Mesendoderm (in vitro differentiated cells): ENCODE measurements at regions not wholly inside any gene's neighbourhood (a gene's known extent, or its start where the extent isn't known, plus 50 kb on each side); places are given as distances from the start of the nearest gene placed in this dataset.

Source experiments
- DNase-seq: peaks from one replicate; pipeline ENCODE4 v3.0.0; 2013
- H2AK5ac ChIP-seq: 2 replicates; pipeline ENCODE4 v1.6.1; 2013; ENCODE audit warnings: low read length, inconsistent platforms
- H2BK120ac ChIP-seq: 2 replicates; pipeline ENCODE4 v1.6.1; 2013; ENCODE audit warnings: low read depth, mild to moderate bottlenecking, low read length, moderate library complexity, mixed read lengths
- H2BK15ac ChIP-seq: replicated peaks from 2 replicates; pipeline ENCODE4 v1.6.1; 2013; ENCODE audit warnings: low read depth, mild to moderate bottlenecking, moderate library complexity
- H2BK5ac ChIP-seq: 2 replicates; pipeline ENCODE4 v1.6.1; 2013; ENCODE audit warnings: low read length, inconsistent platforms
- H3K18ac ChIP-seq: 2 replicates; pipeline ENCODE4 v1.6.1; 2013; ENCODE audit warnings: mild to moderate bottlenecking, low read length, mixed read lengths
- H3K23ac ChIP-seq: one replicate; pipeline ENCODE4 v1.6.1; 2013; ENCODE audit warnings: low read length
- H3K27ac ChIP-seq: 2 replicates; pipeline ENCODE4 v1.5.1; 2013; ENCODE audit warnings: low read depth, mild to moderate bottlenecking, inconsistent platforms, low read length, moderate library complexity
- H3K27me3 ChIP-seq: 2 replicates; pipeline ENCODE4 v1.6.1; 2013; ENCODE audit warnings: low read length, control low read depth, mild to moderate bottlenecking, inconsistent platforms; ENCODE audit not compliant: insufficient read depth, poor library complexity
- H3K36me3 ChIP-seq: 2 replicates; pipeline ENCODE4 v1.6.1; 2013; ENCODE audit warnings: low read length, inconsistent platforms; ENCODE audit not compliant: control insufficient read depth, insufficient read depth
- H3K4ac ChIP-seq: one replicate; pipeline ENCODE4 v1.6.1; 2013; ENCODE audit warnings: low read depth, mild to moderate bottlenecking, low read length, moderate library complexity
- H3K4me1 ChIP-seq: 2 replicates; pipeline ENCODE4 v1.6.1; 2013; ENCODE audit warnings: low read depth, low read length, inconsistent platforms; ENCODE audit not compliant: control insufficient read depth
- H3K4me2 ChIP-seq: 2 replicates; pipeline ENCODE4 v1.6.1; 2013; ENCODE audit warnings: low read length
- H3K4me3 ChIP-seq: 2 replicates; pipeline ENCODE4 v1.5.1; 2013; ENCODE audit warnings: mild to moderate bottlenecking, low read length
- H3K56ac ChIP-seq: one replicate; pipeline ENCODE4 v1.6.1; 2013; ENCODE audit warnings: low read length
- H3K79me1 ChIP-seq: 2 replicates; pipeline ENCODE4 v1.6.1; 2013; ENCODE audit warnings: low read length, inconsistent platforms
- H3K79me2 ChIP-seq: 2 replicates; pipeline ENCODE4 v1.6.1; 2013; ENCODE audit warnings: mild to moderate bottlenecking, low read length; ENCODE audit not compliant: control insufficient read depth, insufficient read depth
- H3K9ac ChIP-seq: 2 replicates; pipeline ENCODE4 v1.6.1; 2013; ENCODE audit warnings: low read length, inconsistent platforms
- H4K5ac ChIP-seq: one replicate; pipeline ENCODE4 v1.6.1; 2013; ENCODE audit warnings: low read length
- H4K8ac ChIP-seq: one replicate; pipeline ENCODE4 v1.6.1; 2013; ENCODE audit warnings: low read depth, mild to moderate bottlenecking, control low read depth, low read length, moderate library complexity
- WGBS: extraction: QIAGEN DNeasy Blood & Tissue Kit; methylation state at CpG from one replicate; pipeline ENCODE4 v1.1.7; 2013; ENCODE audit warnings: low lambda C conversion rate, missing lambda C conversion rate; ENCODE audit not compliant: insufficient coverage; ENCODE audit errors: extremely low coverage; 5-methylcytosine and 5-hydroxymethylcytosine counted together

DNA sequence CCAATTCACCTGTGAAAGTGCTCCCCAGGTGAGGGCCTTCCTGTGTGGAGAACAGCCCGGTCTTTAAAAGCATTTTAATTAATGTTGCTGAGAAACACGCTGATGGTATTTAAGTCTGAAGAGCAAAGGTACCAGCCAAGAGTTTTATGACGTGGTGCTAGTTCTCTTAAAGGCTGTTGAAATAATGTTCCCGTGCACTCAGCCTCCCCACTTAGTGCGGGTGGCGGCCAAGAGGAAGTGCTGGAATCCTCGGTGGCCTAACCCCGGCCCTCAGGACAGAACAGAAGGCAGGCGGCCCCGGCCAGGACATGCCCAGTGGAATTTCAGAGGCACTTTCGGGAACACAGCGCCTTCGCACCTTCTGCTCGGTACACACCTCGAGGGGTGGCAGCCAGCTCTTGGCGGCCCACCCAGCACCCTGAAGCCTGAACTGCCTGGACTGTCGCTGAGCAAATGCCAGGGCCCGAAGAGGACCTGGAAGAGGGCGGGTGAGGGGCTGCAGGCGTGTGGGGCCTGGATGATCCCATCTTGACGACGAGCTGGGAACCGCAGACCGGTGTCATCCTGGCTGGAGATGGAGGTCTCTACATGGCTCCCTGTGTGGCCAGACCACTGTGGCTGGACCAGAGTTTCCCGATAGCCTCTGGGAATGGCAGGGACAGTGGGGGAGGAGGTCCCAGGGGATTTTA, 142.9 kb downstream of the ASB1 start:
- Histone ChIP-seq H3K56ac (no peak overlapping the region), H3K79me1 (no peaks in the 10 kb centered on the region), H4K8ac (no peak overlapping the region), H3K9ac (no peak overlapping the region), H2BK15ac (no peak overlapping the region), H3K27me3 (no peaks in the 10 kb centered on the region), H3K4me1 (no peaks in the 10 kb centered on the region), H2BK5ac (no peak overlapping the region), H4K5ac (no peak overlapping the region), H3K79me2 (no peaks in the 10 kb centered on the region), H2AK5ac (no peak overlapping the region), H3K4me2 (no peak overlapping the region), H3K23ac (no peak overlapping the region), H3K4me3 (no peak overlapping the region), H3K4ac (no peak overlapping the region), H2BK120ac (no peak overlapping the region), H3K27ac (no peak overlapping the region), H3K18ac (no peak overlapping the region), H3K36me3 (no peaks in the 10 kb centered on the region)
- WGBS = no CpG with 5 or more reads among the region's 25 CpGs
- no peak for DNase-seq

- no peak overlapping the region for H3K56ac ChIP-seq
- no peak overlapping the region for H4K5ac ChIP-seq
- H3K79me2 ChIP-seq = no peaks in the 10 kb centered on the region
- WGBS = no CpG with 5 or more reads among the region's 10 CpGs
- H2AK5ac ChIP-seq = no peak overlapping the region
- no peak overlapping the region for H2BK5ac ChIP-seq
- no peak overlapping the region for H2BK120ac ChIP-seq
- H3K27me3 ChIP-seq = no peaks in the 10 kb centered on the region
- H3K18ac ChIP-seq = no peak overlapping the region
- H3K9ac ChIP-seq = no peak overlapping the region
- no peaks in the 10 kb centered on the region for H3K36me3 ChIP-seq
- no peaks in the 10 kb centered on the region for H3K79me1 ChIP-seq
- H3K27ac ChIP-seq = no peak overlapping the region
- no peak for DNase-seq
- no peak overlapping the region for H3K4ac ChIP-seq
- no peak overlapping the region for H2BK15ac ChIP-seq
- no peak overlapping the region for H3K23ac ChIP-seq
- no peak overlapping the region for H3K4me3 ChIP-seq
- no peak overlapping the region for H4K8ac ChIP-seq
- no peaks in the 10 kb centered on the region for H3K4me1 ChIP-seq
- no peak overlapping the region for H3K4me2 ChIP-seq
Observed at GRCh38 chr2:238570391-238570790, 143.7 kb downstream of the ASB1 start.

DNA sequence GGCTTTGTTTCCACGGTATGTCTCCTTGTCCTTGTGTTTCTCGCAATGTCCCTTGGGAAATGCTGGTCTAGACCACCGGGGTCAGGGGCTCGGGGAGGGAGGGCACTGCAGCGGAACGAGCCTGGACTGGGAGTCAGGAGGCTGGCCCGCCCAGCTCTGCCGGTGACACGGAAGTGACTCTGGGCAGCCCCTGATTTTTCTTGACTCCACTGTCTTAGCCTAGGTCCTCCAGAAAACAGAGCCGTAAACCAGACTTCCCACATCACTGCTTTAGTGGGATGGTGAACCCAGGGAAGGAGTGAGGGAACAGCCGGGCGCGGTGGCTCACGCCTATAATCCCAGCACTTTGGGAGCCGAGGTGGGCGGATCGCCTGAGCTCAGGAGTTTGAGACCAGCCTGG, 144.2 kb downstream of the ASB1 start:
- DNase-seq = no peak
- Histone ChIP-seq H3K4me2 (no peak overlapping the region), H3K79me2 (no peaks in the 10 kb centered on the region), H4K8ac (no peak overlapping the region), H2BK15ac (no peak overlapping the region), H3K4ac (no peak overlapping the region), H3K23ac (no peak overlapping the region), H2BK5ac (no peak overlapping the region), H2AK5ac (no peak overlapping the region), H3K18ac (no peak overlapping the region), H3K27ac (no peak overlapping the region), H3K36me3 (no peaks in the 10 kb centered on the region), H3K4me3 (no peak overlapping the region), H3K9ac (no peak overlapping the region), H3K56ac (no peak overlapping the region), H2BK120ac (no peak overlapping the region), H3K79me1 (no peaks in the 10 kb centered on the region), H3K27me3 (no peaks in the 10 kb centered on the region), H3K4me1 (no peaks in the 10 kb centered on the region), H4K5ac (no peak overlapping the region)
- no CpG with 5 or more reads among the region's 17 CpGs for WGBS

- H3K23ac ChIP-seq = no peak overlapping the region
- no peaks in the 10 kb centered on the region for H3K36me3 ChIP-seq
- H3K79me2 ChIP-seq = no peaks in the 10 kb centered on the region
Observed at GRCh38 chr2:238571661-238572372, 145.1 kb downstream of the ASB1 start.

DNA sequence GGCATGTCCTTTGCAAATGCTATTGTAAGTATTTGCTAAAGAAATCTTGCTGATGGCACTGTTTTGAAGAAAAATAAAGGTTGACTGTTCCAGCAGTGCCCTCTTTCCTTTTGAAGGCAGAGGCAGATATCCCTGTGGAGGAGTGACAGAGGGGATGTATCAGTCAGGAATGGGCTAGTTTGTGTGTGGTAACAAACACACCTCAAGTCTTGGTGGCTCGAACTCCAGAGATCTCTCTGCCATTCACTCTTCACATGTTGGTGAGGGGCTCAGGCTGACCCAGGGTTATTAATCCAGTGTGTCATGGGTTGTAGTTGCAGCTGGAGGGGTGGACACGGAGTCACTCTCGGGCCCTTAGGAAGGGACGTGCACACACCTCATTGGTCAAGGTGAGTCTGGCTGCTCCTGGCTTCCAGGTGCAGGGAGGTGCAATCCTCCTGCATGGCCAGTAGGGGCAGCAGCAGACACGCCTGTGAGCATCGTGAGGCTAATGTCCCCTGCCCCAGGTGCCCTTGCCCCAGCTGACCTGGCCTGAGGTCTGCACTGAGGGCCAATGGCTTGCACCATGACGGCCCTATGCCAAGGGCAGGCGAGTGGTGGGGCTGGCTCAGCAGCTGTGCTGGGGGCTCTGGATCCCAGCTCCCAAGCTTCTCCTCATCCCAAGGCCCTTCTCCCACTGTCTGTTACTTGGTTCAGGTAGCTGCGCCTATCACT, 146.5 kb downstream of the ASB1 start:
- no CpG with 5 or more reads among the region's 9 CpGs for WGBS
- peak; percentile 62 for DNase-seq
- H3K4me3 ChIP-seq = no peak overlapping the region
- no peaks in the 10 kb centered on the region for H3K79me2 ChIP-seq
- no peak overlapping the region for H2BK15ac ChIP-seq
- H3K27me3 ChIP-seq = no peaks in the 10 kb centered on the region
- no peak overlapping the region for H2BK120ac ChIP-seq
- H4K5ac ChIP-seq = no peak overlapping the region
- H3K4me1 ChIP-seq = no peaks in the 10 kb centered on the region
- H2AK5ac ChIP-seq = no peak overlapping the region
- no peak overlapping the region for H4K8ac ChIP-seq
- no peak overlapping the region for H3K23ac ChIP-seq
- no peak overlapping the region for H3K4me2 ChIP-seq
- H3K56ac ChIP-seq = no peak overlapping the region
- no peaks in the 10 kb centered on the region for H3K36me3 ChIP-seq
- no peak overlapping the region for H2BK5ac ChIP-seq
- no peak overlapping the region for H3K18ac ChIP-seq
- no peaks in the 10 kb centered on the region for H3K79me1 ChIP-seq
- H3K4ac ChIP-seq = no peak overlapping the region
- no peak overlapping the region for H3K9ac ChIP-seq
- H3K27ac ChIP-seq = no peak overlapping the region

More at GRCh38 chr2:238571661-238572372, 145.1 kb downstream of the ASB1 start:
- no peak overlapping the region for H4K5ac ChIP-seq
- H3K4me3 ChIP-seq = no peak overlapping the region
- no peak overlapping the region for H2BK5ac ChIP-seq
- no peak overlapping the region for H2BK120ac ChIP-seq
- H2BK15ac ChIP-seq = no peak overlapping the region
- H2AK5ac ChIP-seq = no peak overlapping the region
- no peak overlapping the region for H3K56ac ChIP-seq
- no CpG with 5 or more reads among the region's 14 CpGs for WGBS
- H4K8ac ChIP-seq = no peak overlapping the region
- no peaks in the 10 kb centered on the region for H3K27me3 ChIP-seq
- H3K18ac ChIP-seq = no peak overlapping the region
- H3K4ac ChIP-seq = no peak overlapping the region
- H3K79me1 ChIP-seq = no peaks in the 10 kb centered on the region
- no peak overlapping the region for H3K9ac ChIP-seq
- H3K4me2 ChIP-seq = no peak overlapping the region
- H3K4me1 ChIP-seq = no peaks in the 10 kb centered on the region
- no peak for DNase-seq
- no peak overlapping the region for H3K27ac ChIP-seq
